Fibroblast of mammary gland (primary cell): ENCODE measurements at regions not wholly inside any gene's neighbourhood (a gene's known extent, or its start where the extent isn't known, plus 50 kb on each side); places are given as distances from the start of the nearest gene placed in this dataset.

Source experiments
- DNase-seq: peaks from one replicate; pipeline ENCODE4 v3.0.0-alpha.2; 2010; ENCODE audit warnings: low read depth
- H3K4me3 ChIP-seq: 2 replicates; pipeline ENCODE4 v1.5.1; 2011; ENCODE audit warnings: low read depth, mild to moderate bottlenecking, low read length, moderate library complexity; ENCODE audit not compliant: control insufficient read depth
- TF ChIP-seq, protein P1 (sequence below): conservative IDR thresholded peaks from 2 replicates; pipeline ENCODE4 v1.5.1; 2011; ENCODE audit warnings: low read depth, low read length, inconsistent platforms; ENCODE audit not compliant: control insufficient read depth, insufficient read depth

- TF ChIP-seq, protein P1, sequence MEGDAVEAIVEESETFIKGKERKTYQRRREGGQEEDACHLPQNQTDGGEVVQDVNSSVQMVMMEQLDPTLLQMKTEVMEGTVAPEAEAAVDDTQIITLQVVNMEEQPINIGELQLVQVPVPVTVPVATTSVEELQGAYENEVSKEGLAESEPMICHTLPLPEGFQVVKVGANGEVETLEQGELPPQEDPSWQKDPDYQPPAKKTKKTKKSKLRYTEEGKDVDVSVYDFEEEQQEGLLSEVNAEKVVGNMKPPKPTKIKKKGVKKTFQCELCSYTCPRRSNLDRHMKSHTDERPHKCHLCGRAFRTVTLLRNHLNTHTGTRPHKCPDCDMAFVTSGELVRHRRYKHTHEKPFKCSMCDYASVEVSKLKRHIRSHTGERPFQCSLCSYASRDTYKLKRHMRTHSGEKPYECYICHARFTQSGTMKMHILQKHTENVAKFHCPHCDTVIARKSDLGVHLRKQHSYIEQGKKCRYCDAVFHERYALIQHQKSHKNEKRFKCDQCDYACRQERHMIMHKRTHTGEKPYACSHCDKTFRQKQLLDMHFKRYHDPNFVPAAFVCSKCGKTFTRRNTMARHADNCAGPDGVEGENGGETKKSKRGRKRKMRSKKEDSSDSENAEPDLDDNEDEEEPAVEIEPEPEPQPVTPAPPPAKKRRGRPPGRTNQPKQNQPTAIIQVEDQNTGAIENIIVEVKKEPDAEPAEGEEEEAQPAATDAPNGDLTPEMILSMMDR: no peak
- no peak for DNase-seq
- H3K4me3 ChIP-seq: no peak overlapping the region
Observed at GRCh38 chr21:39022035-39022434, 161.2 kb downstream of the PSMG1 start.

DNA sequence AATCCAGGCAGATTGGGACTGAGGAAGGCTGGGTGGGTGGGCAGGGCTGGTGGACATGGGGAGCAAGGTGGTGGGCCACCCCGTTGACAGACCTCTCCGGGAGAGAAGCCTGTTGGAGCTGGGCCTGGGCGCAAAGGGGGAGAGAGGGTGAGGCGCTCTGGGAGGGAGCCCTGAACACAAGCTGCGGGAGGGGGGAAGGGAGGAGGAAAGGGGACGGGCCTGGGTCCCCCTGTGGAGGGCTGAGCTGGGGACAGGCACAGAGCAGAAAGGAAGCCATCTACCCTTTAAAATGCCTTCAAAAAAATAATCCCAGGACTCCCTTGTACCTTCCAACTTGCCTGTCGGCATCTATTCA, 161.8 kb downstream of the PSMG1 start:
- TF ChIP-seq, protein P1: no peak
- no peak overlapping the region for H3K4me3 ChIP-seq
- DNase-seq: no peak

DNA sequence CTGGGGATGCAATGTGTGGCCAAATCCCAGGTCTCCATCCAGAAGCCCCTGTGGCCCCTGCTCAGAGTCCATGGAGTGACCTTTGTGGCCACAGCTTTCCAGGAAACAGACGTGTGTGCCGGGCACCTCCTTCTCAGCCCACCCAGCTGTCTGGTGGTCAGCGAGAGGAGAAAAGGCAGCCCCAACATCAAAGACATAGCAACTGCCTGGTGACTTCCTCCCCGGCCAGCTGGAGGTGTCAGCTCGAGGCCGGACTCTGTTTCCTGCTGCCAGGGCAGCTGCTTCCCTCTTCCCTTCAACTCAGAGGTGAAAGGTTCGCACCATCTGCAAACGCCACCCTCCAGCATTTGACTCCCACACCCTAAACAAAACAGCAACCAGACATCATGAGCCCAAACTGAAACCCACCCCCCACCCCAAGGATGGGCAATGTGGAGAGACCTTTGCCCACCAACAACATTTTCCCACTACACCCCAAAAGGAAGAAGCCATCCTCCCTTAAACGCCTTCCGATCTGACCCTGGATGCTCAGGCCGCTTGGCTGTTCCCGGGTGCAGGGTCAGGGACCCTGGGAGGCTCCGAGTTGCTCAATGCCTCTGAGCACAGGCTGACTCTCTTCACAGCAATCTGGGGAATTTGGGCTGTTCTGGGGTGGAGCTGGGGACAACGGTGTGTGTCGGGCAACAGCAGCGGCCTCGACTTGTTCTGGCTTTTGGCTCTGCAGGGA, 162.3 kb downstream of the PSMG1 start:
- peak; percentile 63 for DNase-seq
- TF ChIP-seq, protein P1: no peak
- H3K4me3 ChIP-seq: no peak overlapping the region

- no peak overlapping the region for H3K4me3 ChIP-seq
- TF ChIP-seq, protein P1: no peak
- no peak for DNase-seq
Observed at GRCh38 chr21:39018730-39019129, 164.5 kb downstream of the PSMG1 start.

DNA sequence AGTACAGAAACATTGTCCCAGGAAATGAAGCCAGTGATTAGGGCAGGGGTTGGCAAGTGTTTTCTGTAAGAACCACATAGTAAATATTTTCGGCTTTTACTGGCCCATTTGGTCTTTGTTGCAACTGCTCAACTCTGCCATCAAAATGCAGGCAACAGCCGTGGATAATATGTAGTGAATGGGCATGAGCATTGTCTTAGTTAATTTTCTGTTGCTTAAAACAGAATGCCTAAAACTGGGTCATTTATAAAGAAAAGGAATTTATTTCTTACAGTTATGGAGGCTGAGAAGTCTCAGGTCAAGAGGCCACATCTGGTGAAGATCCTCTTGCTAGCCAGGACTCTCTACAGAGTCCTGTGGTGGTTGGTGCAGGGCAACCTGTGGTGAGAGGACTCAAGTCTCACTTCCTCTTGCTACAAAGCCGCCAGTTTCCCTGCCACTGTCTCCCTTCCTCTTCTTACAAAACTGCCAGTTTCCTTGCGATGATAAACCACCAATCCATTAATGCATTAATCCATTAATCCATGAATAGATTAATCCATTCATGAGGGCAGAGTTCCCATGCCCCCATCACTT, 166.4 kb downstream of the PSMG1 start:
- peak; percentile 54 for DNase-seq
- no peak overlapping the region for H3K4me3 ChIP-seq
- TF ChIP-seq, protein P1: no peak

GRCh38 chr21:39014747-39015146, 168.5 kb downstream of the PSMG1 start:
- TF ChIP-seq, protein P1: no peak
- peak; percentile 97 for DNase-seq
- H3K4me3 ChIP-seq: no peak overlapping the region
